ENCODE measurements at regions not wholly inside any gene's neighbourhood (a gene's known extent, or its start where the extent isn't known, plus 50 kb on each side); places are given as distances from the start of the nearest gene placed in this dataset.
"Not testable (repeated sequence)": the region's sequence is repeated elsewhere in the genome, so short reads cannot be mapped to it uniquely, and the experiment has no call there.

- CTCF ChIA-PET, result no interaction called here
These were observed 334.6 kb upstream of the ATP10A start for GRCh38 chr15:26197719-26198118.

GRCh38 chr15:26197060-26197459, 333.9 kb upstream of the ATP10A start:
- ChIA-PET CTCF (no interaction called here), POLR2A (no interaction called here)
- TF ChIP-seq, protein P1, sequence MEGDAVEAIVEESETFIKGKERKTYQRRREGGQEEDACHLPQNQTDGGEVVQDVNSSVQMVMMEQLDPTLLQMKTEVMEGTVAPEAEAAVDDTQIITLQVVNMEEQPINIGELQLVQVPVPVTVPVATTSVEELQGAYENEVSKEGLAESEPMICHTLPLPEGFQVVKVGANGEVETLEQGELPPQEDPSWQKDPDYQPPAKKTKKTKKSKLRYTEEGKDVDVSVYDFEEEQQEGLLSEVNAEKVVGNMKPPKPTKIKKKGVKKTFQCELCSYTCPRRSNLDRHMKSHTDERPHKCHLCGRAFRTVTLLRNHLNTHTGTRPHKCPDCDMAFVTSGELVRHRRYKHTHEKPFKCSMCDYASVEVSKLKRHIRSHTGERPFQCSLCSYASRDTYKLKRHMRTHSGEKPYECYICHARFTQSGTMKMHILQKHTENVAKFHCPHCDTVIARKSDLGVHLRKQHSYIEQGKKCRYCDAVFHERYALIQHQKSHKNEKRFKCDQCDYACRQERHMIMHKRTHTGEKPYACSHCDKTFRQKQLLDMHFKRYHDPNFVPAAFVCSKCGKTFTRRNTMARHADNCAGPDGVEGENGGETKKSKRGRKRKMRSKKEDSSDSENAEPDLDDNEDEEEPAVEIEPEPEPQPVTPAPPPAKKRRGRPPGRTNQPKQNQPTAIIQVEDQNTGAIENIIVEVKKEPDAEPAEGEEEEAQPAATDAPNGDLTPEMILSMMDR (IDR thresholded peaks at IDR 0.05; ENCODE audit: low read depth, low read length), result no peak
- no peak overlapping the region for H3K4me3 ChIP-seq (ENCODE audit: low read depth, low read length)
- DNase-seq (ENCODE audit: low read depth, low spot score), result no peak
- no peaks in the 10 kb centered on the region for H3K27me3 ChIP-seq (ENCODE audit: control insufficient read depth, insufficient read depth, low read length)
- H3K27ac ChIP-seq (ENCODE audit: low read depth, low read length), result no peak overlapping the region
- peaks cover 15% of the 10 kb centered on the region for H3K9me3 ChIP-seq (ENCODE audit: control insufficient read depth, insufficient read depth, low read length)

More at GRCh38 chr15:26197719-26198118, 334.6 kb upstream of the ATP10A start:
- peaks cover 15% of the 10 kb centered on the region for H3K9me3 ChIP-seq (ENCODE audit: control insufficient read depth, insufficient read depth, low read length)
- no peak overlapping the region for H3K4me3 ChIP-seq (ENCODE audit: low read depth, low read length)
- POLR2A ChIA-PET, result no interaction called here
- no peak for DNase-seq (ENCODE audit: low read depth, low spot score)
- TF ChIP-seq, protein P1 (IDR thresholded peaks at IDR 0.05; ENCODE audit: low read depth, low read length), result no peak
- H3K27ac ChIP-seq (ENCODE audit: low read depth, low read length), result no peak overlapping the region
- H3K27me3 ChIP-seq (ENCODE audit: control insufficient read depth, insufficient read depth, low read length), result no peaks in the 10 kb centered on the region

DNA sequence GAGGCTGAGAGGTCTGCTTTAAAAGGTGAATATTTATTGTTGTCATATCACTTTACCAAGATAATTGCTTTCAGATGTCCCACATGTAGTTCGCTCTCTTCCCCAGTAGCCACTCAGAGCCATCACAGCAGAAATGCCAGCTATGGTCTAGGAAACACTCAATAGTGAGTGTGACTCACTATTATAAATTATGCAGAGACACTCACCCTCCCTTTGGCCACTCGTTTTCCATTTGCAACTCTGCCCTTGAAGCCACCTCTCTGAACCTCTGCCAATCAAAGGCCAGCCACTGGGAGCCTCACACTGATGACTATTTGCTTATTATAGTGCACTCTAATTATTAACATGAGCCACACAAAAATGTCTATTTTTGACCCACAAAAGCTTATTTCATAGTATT, 328.1 kb upstream of the ATP10A start:
- ChIA-PET POLR2A (no interaction called here), CTCF (no interaction called here)
- H3K27me3 ChIP-seq (ENCODE audit: control insufficient read depth, insufficient read depth, low read length), result no peaks in the 10 kb centered on the region
- no peak overlapping the region for H3K27ac ChIP-seq (ENCODE audit: low read depth, low read length)
- H3K9me3 ChIP-seq (ENCODE audit: control insufficient read depth, insufficient read depth, low read length), result no peaks in the 10 kb centered on the region
- TF ChIP-seq, protein P1 (IDR thresholded peaks at IDR 0.05; ENCODE audit: low read depth, low read length), result no peak
- DNase-seq (ENCODE audit: low read depth, low spot score), result no peak
- H3K4me3 ChIP-seq (ENCODE audit: low read depth, low read length), result no peak overlapping the region

DNA sequence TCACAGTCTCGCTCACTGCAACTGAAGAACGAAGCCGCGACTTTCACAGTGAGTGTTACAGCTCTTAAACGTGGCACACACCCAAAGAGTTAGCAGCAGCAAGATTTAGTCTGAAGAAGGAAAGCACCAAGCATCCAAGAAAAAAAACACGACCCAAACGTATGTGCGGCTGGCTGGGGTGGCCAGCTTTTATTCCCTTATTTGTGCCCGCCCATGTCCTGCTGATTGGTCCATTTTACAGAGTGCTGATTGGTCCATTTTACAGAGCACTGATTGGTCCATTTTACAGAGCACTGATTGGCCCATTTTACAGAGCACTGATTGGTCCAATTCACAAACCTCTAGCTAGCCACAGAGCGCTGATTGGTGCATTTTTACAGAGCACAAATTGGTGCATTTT, 323.0 kb upstream of the ATP10A start:
- DNase-seq (ENCODE audit: low read depth, low spot score); CTCF ChIA-PET; H3K27ac ChIP-seq (ENCODE audit: low read depth, low read length); H3K4me3 ChIP-seq (ENCODE audit: low read depth, low read length); H3K9me3 ChIP-seq (ENCODE audit: control insufficient read depth, insufficient read depth, low read length); POLR2A ChIA-PET; H3K27me3 ChIP-seq (ENCODE audit: control insufficient read depth, insufficient read depth, low read length): not testable (repeated sequence)

DNA sequence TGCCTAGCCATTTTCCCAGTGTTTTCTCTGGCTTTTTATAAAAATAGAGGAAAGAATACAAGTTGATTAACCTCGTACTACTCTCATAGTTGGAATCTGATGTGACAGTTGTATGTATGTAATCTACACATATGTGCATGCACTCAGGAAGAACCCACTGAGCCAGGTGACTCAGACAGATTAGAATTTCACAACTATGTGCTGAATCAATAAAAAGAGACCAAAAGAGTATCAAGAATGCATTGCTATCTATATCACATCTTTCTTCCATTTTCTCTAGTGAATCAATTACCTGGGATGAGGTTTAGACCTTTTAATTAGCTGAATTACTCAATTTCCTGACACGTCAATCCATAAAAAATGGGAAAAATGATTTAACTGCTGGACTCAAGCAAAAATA, 319.3 kb upstream of the ATP10A start:
- TF ChIP-seq, protein P1 (IDR thresholded peaks at IDR 0.05; ENCODE audit: low read depth, low read length), result no peak
- DNase-seq (ENCODE audit: low read depth, low spot score), result no peak
- no peak overlapping the region for H3K4me3 ChIP-seq (ENCODE audit: low read depth, low read length)
- H3K9me3 ChIP-seq (ENCODE audit: control insufficient read depth, insufficient read depth, low read length), result no peaks in the 10 kb centered on the region; the same call in 1 of the 2 replicates
- no peak overlapping the region for H3K27ac ChIP-seq (ENCODE audit: low read depth, low read length)
- no peaks in the 10 kb centered on the region for H3K27me3 ChIP-seq (ENCODE audit: control insufficient read depth, insufficient read depth, low read length)
- POLR2A ChIA-PET, result no interaction called here
- CTCF ChIA-PET, result no interaction called here

GRCh38 chr15:26179906-26180305, 316.8 kb upstream of the ATP10A start:
- H3K9me3 ChIP-seq (ENCODE audit: control insufficient read depth, insufficient read depth, low read length), result no peaks in the 10 kb centered on the region
- H3K4me3 ChIP-seq (ENCODE audit: low read depth, low read length), result no peak overlapping the region
- H3K27ac ChIP-seq (ENCODE audit: low read depth, low read length), result no peak overlapping the region
- CTCF ChIA-PET, result no interaction called here
- no peaks in the 10 kb centered on the region for H3K27me3 ChIP-seq (ENCODE audit: control insufficient read depth, insufficient read depth, low read length)
- DNase-seq (ENCODE audit: low read depth, low spot score), result no peak
- TF ChIP-seq, protein P1 (IDR thresholded peaks at IDR 0.05; ENCODE audit: low read depth, low read length), result no peak
- POLR2A ChIA-PET, result no interaction called here
